ENCODE measurements at regions not wholly inside any gene's neighbourhood (a gene's known extent, or its start where the extent isn't known, plus 50 kb on each side); places are given as distances from the start of the nearest gene placed in this dataset.

- TF ChIP-seq SOX6 (IDR thresholded peaks at IDR 0.05) (peak; percentile 61), CREB5 (CRISPR knock-in tag; IDR thresholded peaks at IDR 0.05) (peak; percentile 61; the same call in 1 of the 2 replicates), THRB (CRISPR knock-in tag; conservative IDR thresholded peaks at IDR 0.05) (no peak), RHOXF2B (CRISPR knock-in tag; conservative IDR thresholded peaks at IDR 0.05) (peak; percentile 81; the same call in 1 of the 2 replicates), ZNF311 (CRISPR knock-in tag; IDR thresholded peaks at IDR 0.05) (0 out of 2 replicates have a peak, but pooled peaks have one; percentile 17), ZNF239 (CRISPR knock-in tag; IDR thresholded peaks at IDR 0.05) (no peak), LCOR (CRISPR knock-in tag; IDR thresholded peaks at IDR 0.05) (no peak), BRCA1 (IDR thresholded peaks at IDR 0.05) (0 out of 2 replicates have a peak, but pooled peaks have one; percentile 26), BRCA1 (CRISPR knock-in tag; IDR thresholded peaks at IDR 0.05) (no peak), GABPB2 (CRISPR knock-in tag; conservative IDR thresholded peaks at IDR 0.05) (peak; percentile 61; the same call in 1 of the 2 replicates), HNRNPL (IDR thresholded peaks at IDR 0.05; ENCODE audit: low read depth, low read length) (peak; percentile 62; the same call in 1 of the 2 replicates), FIP1L1 (IDR thresholded peaks at IDR 0.05; ENCODE audit: low read depth, low read length, poor library complexity, severe bottlenecking) (peak; percentile 70), CAMTA2 (CRISPR knock-in tag; conservative IDR thresholded peaks at IDR 0.05) (0 out of 2 replicates have a peak, but pooled peaks have one; percentile 82), DACH1 (IDR thresholded peaks at IDR 0.05; ENCODE audit: partially characterized antibody) (peak; percentile 83), SIN3B (IDR thresholded peaks at IDR 0.05; ENCODE audit: low read depth) (no peak), POU5F1 (IDR thresholded peaks at IDR 0.05; ENCODE audit: borderline replicate concordance, low read depth, low read length, partially characterized antibody) (no peak), ZNF140 (CRISPR knock-in tag; IDR thresholded peaks at IDR 0.05) (peak; percentile 71; the same call in 1 of the 2 replicates), ZNF436 (CRISPR knock-in tag; IDR thresholded peaks at IDR 0.05) (peak; percentile 86), ZFP30 (CRISPR knock-in tag; IDR thresholded peaks at IDR 0.05; ENCODE audit: borderline replicate concordance) (no peak), EZH2 (IDR thresholded peaks at IDR 0.05; ENCODE audit: borderline replicate concordance, low read depth, low read length) (no peak), SMAD2 (IDR thresholded peaks at IDR 0.05; ENCODE audit: low read depth, low read length) (no peak), SRSF7 (optimal IDR thresholded peaks at IDR 0.05; ENCODE audit: low read depth, low read length) (no peak)
- TF ChIP-seq, protein P1, sequence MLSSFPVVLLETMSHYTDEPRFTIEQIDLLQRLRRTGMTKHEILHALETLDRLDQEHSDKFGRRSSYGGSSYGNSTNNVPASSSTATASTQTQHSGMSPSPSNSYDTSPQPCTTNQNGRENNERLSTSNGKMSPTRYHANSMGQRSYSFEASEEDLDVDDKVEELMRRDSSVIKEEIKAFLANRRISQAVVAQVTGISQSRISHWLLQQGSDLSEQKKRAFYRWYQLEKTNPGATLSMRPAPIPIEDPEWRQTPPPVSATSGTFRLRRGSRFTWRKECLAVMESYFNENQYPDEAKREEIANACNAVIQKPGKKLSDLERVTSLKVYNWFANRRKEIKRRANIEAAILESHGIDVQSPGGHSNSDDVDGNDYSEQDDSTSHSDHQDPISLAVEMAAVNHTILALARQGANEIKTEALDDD (IDR thresholded peaks at IDR 0.05) = peak; percentile 64; the same call in 1 of the 2 replicates
Measured at GRCh38 chr21:8994640-8995511, 1526.5 kb upstream of the TPTE start (continued).
